ENCODE measurements at regions not wholly inside any gene's neighbourhood (a gene's known extent, or its start where the extent isn't known, plus 50 kb on each side); places are given as distances from the start of the nearest gene placed in this dataset.

- no peak overlapping the region for H3K4me3 ChIP-seq (replicated peaks in 1 of 3; ENCODE audit: insufficient read depth in 1 of 3, low read depth in 1 of 3, low read length in 3 of 3)
- FAIRE-seq (no peak), DNase-seq (ENCODE audit: low read depth, low spot score) (no peak)
- ChIA-PET POLR2A (no interaction called here), CTCF (no interaction called here)
- H4K20me1 ChIP-seq (replicated peaks; ENCODE audit: control insufficient read depth, extremely low read depth, insufficient read depth, low read length): no peaks in the 10 kb centered on the region
- BruUV-seq (replicated peaks): no TSS peak
- H3K4me1 ChIP-seq (ENCODE audit: control insufficient read depth, extremely low read depth, insufficient read depth, low read length): no peaks in the 10 kb centered on the region
- dilution Hi-C loops (cut with MboI; ENCODE audit: extremely low pct_ligation_motif_present, low sequenced_read_pairs) (no loop called here), intact Hi-C loops (cut with micrococcal nuclease) (no loop called here)
- TF ChIP-seq, protein P1, sequence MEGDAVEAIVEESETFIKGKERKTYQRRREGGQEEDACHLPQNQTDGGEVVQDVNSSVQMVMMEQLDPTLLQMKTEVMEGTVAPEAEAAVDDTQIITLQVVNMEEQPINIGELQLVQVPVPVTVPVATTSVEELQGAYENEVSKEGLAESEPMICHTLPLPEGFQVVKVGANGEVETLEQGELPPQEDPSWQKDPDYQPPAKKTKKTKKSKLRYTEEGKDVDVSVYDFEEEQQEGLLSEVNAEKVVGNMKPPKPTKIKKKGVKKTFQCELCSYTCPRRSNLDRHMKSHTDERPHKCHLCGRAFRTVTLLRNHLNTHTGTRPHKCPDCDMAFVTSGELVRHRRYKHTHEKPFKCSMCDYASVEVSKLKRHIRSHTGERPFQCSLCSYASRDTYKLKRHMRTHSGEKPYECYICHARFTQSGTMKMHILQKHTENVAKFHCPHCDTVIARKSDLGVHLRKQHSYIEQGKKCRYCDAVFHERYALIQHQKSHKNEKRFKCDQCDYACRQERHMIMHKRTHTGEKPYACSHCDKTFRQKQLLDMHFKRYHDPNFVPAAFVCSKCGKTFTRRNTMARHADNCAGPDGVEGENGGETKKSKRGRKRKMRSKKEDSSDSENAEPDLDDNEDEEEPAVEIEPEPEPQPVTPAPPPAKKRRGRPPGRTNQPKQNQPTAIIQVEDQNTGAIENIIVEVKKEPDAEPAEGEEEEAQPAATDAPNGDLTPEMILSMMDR (IDR thresholded peaks at IDR 0.05; ENCODE audit: extremely low read depth in 1 of 2, insufficient read depth in 1 of 2, low read depth in 1 of 2, low read length in 2 of 2): no peak
- TF ChIP-seq, protein P2, sequence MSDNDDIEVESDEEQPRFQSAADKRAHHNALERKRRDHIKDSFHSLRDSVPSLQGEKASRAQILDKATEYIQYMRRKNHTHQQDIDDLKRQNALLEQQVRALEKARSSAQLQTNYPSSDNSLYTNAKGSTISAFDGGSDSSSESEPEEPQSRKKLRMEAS (IDR thresholded peaks at IDR 0.05; ENCODE audit: insufficient read depth, insufficient read length): no peak
- no peak for TF ChIP-seq JUN (IDR thresholded peaks at IDR 0.05; ENCODE audit: borderline replicate concordance, insufficient read depth, insufficient read length, low read depth)
- TF ChIP-seq MYC (IDR thresholded peaks at IDR 0.05; ENCODE audit: low read depth, low read length): no peak
- TF ChIP-seq EZH2 (IDR thresholded peaks at IDR 0.05; ENCODE audit: borderline replicate concordance, low read depth, low read length, severe bottlenecking): no peak
- TF ChIP-seq FOS (IDR thresholded peaks at IDR 0.05; ENCODE audit: borderline replicate concordance, insufficient read depth, low read length): no peak
- no peak for TF ChIP-seq POLR2AphosphoS5 (IDR thresholded peaks at IDR 0.05; ENCODE audit: insufficient read depth, low read depth, low read length)
- TF ChIP-seq POLR2A (IDR thresholded peaks at IDR 0.05; ENCODE audit: low read depth, low read length): no peak
- H2AFZ ChIP-seq (ENCODE audit: low read depth, low read length): no peak overlapping the region
- H3K9me3 ChIP-seq (replicated peaks; ENCODE audit: control insufficient read depth, insufficient read depth, low read length): no peaks in the 10 kb centered on the region
- H3K27ac ChIP-seq (ENCODE audit: insufficient read depth, low read depth, low read length): no peak overlapping the region
- no peak overlapping the region for H3K9ac ChIP-seq (replicated peaks; ENCODE audit: extremely low read depth, insufficient read depth, low read length)
- no peaks in the 10 kb centered on the region for H3K9me1 ChIP-seq (replicated peaks; ENCODE audit: control insufficient read depth, extremely low read depth, insufficient read depth, low read length)
- H3K79me2 ChIP-seq (ENCODE audit: control insufficient read depth, insufficient read depth, low read length): no peaks in the 10 kb centered on the region
- no peaks in the 10 kb centered on the region for H3K36me3 ChIP-seq (ENCODE audit: control insufficient read depth in 2 of 2, extremely low read depth in 1 of 2, insufficient read depth in 2 of 2, low read length in 2 of 2)
- no peaks in the 10 kb centered on the region for H3K27me3 ChIP-seq (ENCODE audit: control insufficient read depth in 2 of 2, insufficient read depth in 2 of 2, low read length in 2 of 2)
- no peak overlapping the region for H3K4me2 ChIP-seq (ENCODE audit: insufficient read depth, low read length)
Observed at GRCh38 chr5:44914221-44914620, 105.5 kb downstream of the MRPS30 start.
